GM23248 (cell line): ENCODE measurements at regions not wholly inside any gene's neighbourhood (a gene's known extent, or its start where the extent isn't known, plus 50 kb on each side); places are given as distances from the start of the nearest gene placed in this dataset.

ENCODE experiments used
- EZH2 ChIP-seq: fragments of 200-600 bp; sonication (generic); IDR thresholded peaks from 2 replicates; pipeline ENCODE4 v1.6.1; 2018; ENCODE audit warnings: antibody characterized with exemption, mild to moderate bottlenecking; ENCODE audit not compliant: insufficient read depth, poor library complexity, severe bottlenecking
- EZH2phosphoT487 ChIP-seq: fragments of 200-600 bp; sonication (generic); IDR thresholded peaks from 2 replicates; pipeline ENCODE4 v1.6.1; 2018; ENCODE audit warnings: antibody characterized with exemption, moderate library complexity, mild to moderate bottlenecking, low read depth; ENCODE audit not compliant: insufficient read depth

DNA sequence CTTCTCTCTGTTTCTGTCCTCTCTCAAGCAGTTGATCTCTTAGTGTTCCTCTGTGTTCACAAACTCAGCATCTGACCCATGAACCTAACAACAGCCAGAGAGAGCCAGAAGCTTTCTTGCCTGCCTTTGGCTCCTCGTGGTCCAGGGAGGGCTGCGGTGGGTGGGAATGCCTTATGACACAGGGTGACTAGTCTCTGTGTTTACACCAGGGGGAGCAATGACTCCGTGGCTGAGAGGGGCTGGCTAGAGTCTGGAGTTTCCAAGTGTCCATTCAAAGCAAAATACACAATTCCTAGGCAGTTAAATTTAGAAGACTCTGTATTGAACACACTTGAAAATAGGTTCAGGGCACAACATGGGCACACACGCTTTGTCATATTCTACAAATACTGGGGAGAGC is 370.0 kb upstream of the FRG2C start:
- TF ChIP-seq EZH2phosphoT487 (no peak), EZH2 (no peak)
